ENCODE measurements at regions not wholly inside any gene's neighbourhood (a gene's known extent, or its start where the extent isn't known, plus 50 kb on each side); places are given as distances from the start of the nearest gene placed in this dataset.

- TF ChIP-seq SUZ12 (IDR thresholded peaks at IDR 0.05; ENCODE audit: low read length) (no peak), RFX5 (IDR thresholded peaks at IDR 0.05; ENCODE audit: borderline replicate concordance, low read depth, low read length) (no peak), JUN (IDR thresholded peaks at IDR 0.05; ENCODE audit: low read depth, low read length) (no peak)
Observed at GRCh38 chr20:40532103-40532502, 156.9 kb downstream of the MAFB start (continued).
